ENCODE measurements at regions not wholly inside any gene's neighbourhood (a gene's known extent, or its start where the extent isn't known, plus 50 kb on each side); places are given as distances from the start of the nearest gene placed in this dataset.

GRCh38 chr2:58535990-58536389 is 294.9 kb upstream of the FANCL start:
- TF ChIP-seq CTCF (IDR thresholded peaks at IDR 0.05) (no peak), POLR2A (IDR thresholded peaks at IDR 0.05) (no peak)

Data from Peyer's patch (tissue), 4 donors.